Endodermal cell (in vitro differentiated cells): ENCODE measurements at regions not wholly inside any gene's neighbourhood (a gene's known extent, or its start where the extent isn't known, plus 50 kb on each side); places are given as distances from the start of the nearest gene placed in this dataset.

Experiments used
- DNase-seq: peaks from one replicate; pipeline ENCODE4 v3.0.0-alpha.2; 2017
- H3K27ac ChIP-seq: 2 replicates; pipeline ENCODE4 v1.5.1; 2013; ENCODE audit warnings: mild to moderate bottlenecking, low read depth, low read length, moderate library complexity
- H3K27me3 ChIP-seq: 2 replicates; pipeline ENCODE4 v1.6.1; 2013; ENCODE audit warnings: mild to moderate bottlenecking, low read length, moderate library complexity; ENCODE audit not compliant: insufficient read depth, control insufficient read depth, poor library complexity, severe bottlenecking
- H3K36me3 ChIP-seq: 2 replicates; pipeline ENCODE4 v1.7.0; 2013; ENCODE audit warnings: mild to moderate bottlenecking, low read length, moderate library complexity; ENCODE audit not compliant: control insufficient read depth, insufficient read depth
- H3K4me1 ChIP-seq: one replicate; pipeline ENCODE4 v1.7.0; 2013; ENCODE audit warnings: low read length; ENCODE audit not compliant: control insufficient read depth, insufficient read depth
- H3K4me3 ChIP-seq: 2 replicates; pipeline ENCODE4 v1.5.1; 2013; ENCODE audit warnings: mild to moderate bottlenecking, low read length, moderate library complexity
- H3K9ac ChIP-seq: 2 replicates; pipeline ENCODE4 v1.6.1; 2013; ENCODE audit warnings: mild to moderate bottlenecking, low read length, moderate library complexity; ENCODE audit not compliant: poor library complexity, severe bottlenecking; ENCODE audit errors: extremely low read depth
- H3K9me3 ChIP-seq: 2 replicates; pipeline ENCODE4 v1.6.1; 2013; ENCODE audit warnings: mild to moderate bottlenecking, low read length, moderate library complexity; ENCODE audit not compliant: control insufficient read depth
- H3K27ac Mint-ChIP-seq: 2 replicates; pipeline ENCODE4 v1.8.0; 2020; ENCODE audit warnings: mixed read lengths
- H3K27me3 Mint-ChIP-seq: 2 replicates; pipeline ENCODE4 v1.8.0; 2021; ENCODE audit warnings: mild to moderate bottlenecking, mixed read lengths; ENCODE audit not compliant: insufficient read depth
- H3K36me3 Mint-ChIP-seq: 2 replicates; pipeline ENCODE4 v1.8.0; 2020; ENCODE audit warnings: low read depth, mixed read lengths
- H3K4me1 Mint-ChIP-seq: 2 replicates; pipeline ENCODE4 v1.8.0; 2020; ENCODE audit warnings: mixed read lengths
- H3K4me3 Mint-ChIP-seq: 2 replicates; pipeline ENCODE4 v1.8.0; 2020; ENCODE audit warnings: mild to moderate bottlenecking, moderate library complexity, mixed read lengths
- H3K9me3 Mint-ChIP-seq: 2 replicates; pipeline ENCODE4 v1.8.0; 2020; ENCODE audit warnings: mild to moderate bottlenecking, mixed read lengths
- CTCF ChIP-seq: fragments of 200-600 bp; sonication (generic); conservative IDR thresholded peaks from 2 replicates; pipeline ENCODE4 v1.5.0; 2021; ENCODE audit warnings: antibody characterized with exemption, mild to moderate bottlenecking
- WGBS, 2 experiments: methylation state at CpG; one replicate each; pipeline versions ENCODE4 v1.1.5 to v1.1.7; 2013; ENCODE audit warnings: missing lambda C conversion rate in 2 of 2, mixed read lengths in 1 of 2; ENCODE audit not compliant: insufficient coverage in 1 of 2, insufficient read length in 1 of 2; 5-methylcytosine and 5-hydroxymethylcytosine counted together

GRCh38 chr21:35394049-35394448 is 344.9 kb upstream of the RUNX1 start:
- H3K9ac ChIP-seq = no peak overlapping the region
- Mint-ChIP-seq H3K27me3 (no peaks in the 10 kb centered on the region), H3K36me3 (no peaks in the 10 kb centered on the region), H3K4me3 (no peak overlapping the region), H3K27ac (no peak overlapping the region), H3K9me3 (no peaks in the 10 kb centered on the region), H3K4me1 (peaks cover 3% of the 10 kb centered on the region)
- no peaks in the 10 kb centered on the region for H3K4me1 ChIP-seq
- H3K27ac ChIP-seq = no peak overlapping the region
- no peaks in the 10 kb centered on the region for H3K36me3 ChIP-seq
- H3K4me3 ChIP-seq = no peak overlapping the region
- no peaks in the 10 kb centered on the region for H3K27me3 ChIP-seq
- no peaks in the 10 kb centered on the region for H3K9me3 ChIP-seq
- no peak for DNase-seq
- 91% methylated on average over 1 of the region's 1 CpG; no CpG with 5 or more reads in 1 of the 2 experiments for WGBS, 2 experiments
- TF ChIP-seq CTCF = no peak

- Mint-ChIP-seq H3K4me3 (no peak overlapping the region), H3K4me1 (no peaks in the 10 kb centered on the region), H3K36me3 (no peaks in the 10 kb centered on the region), H3K27ac (no peak overlapping the region), H3K9me3 (no peaks in the 10 kb centered on the region), H3K27me3 (no peaks in the 10 kb centered on the region)
- Histone ChIP-seq H3K27ac (no peak overlapping the region), H3K36me3 (no peaks in the 10 kb centered on the region), H3K9me3 (peaks cover 4% of the 10 kb centered on the region), H3K9ac (no peak overlapping the region), H3K27me3 (no peaks in the 10 kb centered on the region), H3K4me1 (no peaks in the 10 kb centered on the region), H3K4me3 (no peak overlapping the region)
- no peak for DNase-seq
- TF ChIP-seq CTCF = no peak
- WGBS, 2 experiments = 60 to 93% methylated on average over 1 to 5 of the region's 5 CpGs
Observed at GRCh38 chr21:35390013-35390776, 341.1 kb upstream of the RUNX1 start.

- Mint-ChIP-seq H3K4me3 (no peak overlapping the region), H3K36me3 (no peaks in the 10 kb centered on the region), H3K27me3 (no peaks in the 10 kb centered on the region), H3K4me1 (peaks cover 12% of the 10 kb centered on the region), H3K9me3 (no peaks in the 10 kb centered on the region), H3K27ac (no peak overlapping the region)
- Histone ChIP-seq H3K4me1 (no peaks in the 10 kb centered on the region), H3K9ac (no peak overlapping the region), H3K9me3 (peaks cover 4% of the 10 kb centered on the region), H3K4me3 (no peak overlapping the region), H3K36me3 (no peaks in the 10 kb centered on the region), H3K27me3 (no peaks in the 10 kb centered on the region), H3K27ac (no peak overlapping the region)
- no peak for TF ChIP-seq CTCF
- no peak for DNase-seq
- WGBS, 2 experiments = 90 to 100% methylated on average over 4 of the region's 4 CpGs
Observed at GRCh38 chr21:35386491-35387079, 337.5 kb upstream of the RUNX1 start.
